Choroid plexus epithelial cell (primary cell): ENCODE measurements at regions not wholly inside any gene's neighbourhood (a gene's known extent, or its start where the extent isn't known, plus 50 kb on each side); places are given as distances from the start of the nearest gene placed in this dataset.
"Not testable (repeated sequence)": the region's sequence is repeated elsewhere in the genome, so short reads cannot be mapped to it uniquely, and the experiment has no call there.

ENCODE experiments used
- DNase-seq: peaks from one replicate; pipeline ENCODE4 v3.0.0-alpha.2; 2010; ENCODE audit warnings: low read depth
- H3K4me3 ChIP-seq: 2 replicates; pipeline ENCODE4 v1.5.1; 2011; ENCODE audit warnings: low read depth, mild to moderate bottlenecking, control low read depth, low read length, moderate library complexity
- CTCF ChIP-seq: conservative IDR thresholded peaks from 2 replicates; pipeline ENCODE4 v1.5.1; 2011; ENCODE audit warnings: low read depth, mild to moderate bottlenecking, control low read depth, inconsistent platforms, low read length, moderate library complexity

DNA sequence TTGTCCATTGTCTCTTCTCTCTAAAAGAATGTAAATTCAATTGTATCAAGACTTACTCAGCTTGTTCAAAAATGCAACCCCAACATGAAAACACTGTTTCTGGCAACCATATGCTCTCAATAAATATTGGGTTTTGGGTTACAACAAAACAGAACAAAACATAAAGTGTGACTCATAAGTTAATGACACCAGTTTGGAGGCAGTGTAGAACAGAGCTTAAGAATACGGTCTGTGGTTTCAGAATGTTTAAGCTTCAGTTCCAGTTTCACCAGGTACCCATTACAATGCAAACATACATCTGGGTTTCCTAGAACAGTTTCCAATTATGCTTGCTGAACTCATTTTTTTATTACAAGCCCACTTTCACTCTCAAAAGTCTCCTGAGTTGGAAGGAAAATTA, 285.8 kb upstream of the PCDH9 start:
- peak; percentile 82 for DNase-seq
- no peak for TF ChIP-seq CTCF
- no peak overlapping the region for H3K4me3 ChIP-seq

DNA sequence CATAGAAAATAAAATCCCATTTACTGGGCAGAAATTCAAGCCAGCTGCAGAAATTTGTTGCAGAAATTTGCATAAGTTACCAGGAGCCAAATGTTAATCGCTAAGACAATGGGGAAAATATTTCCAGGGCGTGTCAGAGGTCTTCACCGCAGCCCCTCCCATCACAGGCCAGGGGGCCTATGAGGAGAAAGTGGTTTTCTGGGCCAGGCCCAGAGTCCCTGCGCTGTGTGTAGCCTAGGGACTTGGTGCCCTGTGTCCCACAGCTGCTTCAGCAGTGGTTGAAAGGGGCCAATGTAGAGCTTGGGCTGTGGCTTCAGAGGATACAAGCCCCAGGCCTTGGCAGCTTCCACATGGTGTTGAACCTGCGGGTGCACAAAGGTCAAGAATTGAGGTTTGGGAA, 278.9 kb upstream of the PCDH9 start:
- DNase-seq: no peak
- TF ChIP-seq CTCF: no peak
- no peak overlapping the region for H3K4me3 ChIP-seq

DNA sequence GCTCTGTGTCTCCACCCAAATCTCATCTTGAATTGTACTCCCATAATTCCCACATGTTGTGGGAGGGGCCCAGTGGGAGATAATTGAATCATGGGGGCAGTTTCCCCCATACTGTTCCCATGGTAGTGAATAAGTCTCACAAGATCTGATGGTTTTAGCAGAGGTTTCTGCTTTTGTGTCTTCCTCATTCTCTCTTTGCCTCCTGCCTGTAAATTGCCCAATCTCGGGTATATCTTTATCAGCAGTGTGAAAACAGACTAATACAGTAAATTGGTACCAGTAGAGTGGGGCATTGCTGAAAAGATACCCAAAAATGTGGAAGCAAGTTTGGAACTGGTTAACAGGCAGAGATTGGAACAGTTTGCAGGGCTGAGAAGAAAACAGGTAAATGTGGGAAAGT, 278.1 kb upstream of the PCDH9 start:
- not testable (repeated sequence) for H3K4me3 ChIP-seq, DNase-seq

- no peak for TF ChIP-seq CTCF
- no peak for DNase-seq
- no peak overlapping the region for H3K4me3 ChIP-seq
These were observed 276.3 kb upstream of the PCDH9 start for GRCh38 chr13:67506407-67506806.

DNA sequence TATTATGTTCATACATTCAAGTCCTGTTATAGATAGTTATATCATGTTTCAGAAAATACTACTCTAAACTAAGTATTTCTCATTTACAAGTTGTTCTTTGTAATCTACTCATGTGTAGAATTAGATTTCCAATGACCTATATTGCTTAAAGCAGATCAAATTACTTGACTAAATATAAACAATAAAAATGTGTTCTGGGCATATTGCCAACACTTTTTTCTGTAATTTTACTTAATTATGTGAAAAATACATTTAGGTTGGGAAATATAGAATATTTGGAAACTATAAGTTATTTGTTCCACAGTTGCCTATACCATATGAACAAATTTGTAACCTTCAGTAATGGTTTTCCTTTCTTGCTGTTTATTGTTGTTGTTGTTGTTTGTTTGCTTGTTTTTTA, 275.2 kb upstream of the PCDH9 start:
- DNase-seq: peak; percentile 19
- no peak for TF ChIP-seq CTCF

GRCh38 chr13:67498948-67499347, 268.8 kb upstream of the PCDH9 start:
- DNase-seq: no peak
- no peak for TF ChIP-seq CTCF
- no peak overlapping the region for H3K4me3 ChIP-seq

More for the DNA sequence above, 275.2 kb upstream of the PCDH9 start:
- H3K4me3 ChIP-seq: no peak overlapping the region

GRCh38 chr13:67493835-67494234, 263.7 kb upstream of the PCDH9 start:
- TF ChIP-seq CTCF: no peak
- no peak overlapping the region for H3K4me3 ChIP-seq
- DNase-seq: peak; percentile 4

- DNase-seq: no peak
- no peak for TF ChIP-seq CTCF
- no peak overlapping the region for H3K4me3 ChIP-seq
These were observed 258.9 kb upstream of the PCDH9 start for GRCh38 chr13:67489016-67489415.
